ENCODE measurements at regions not wholly inside any gene's neighbourhood (a gene's known extent, or its start where the extent isn't known, plus 50 kb on each side); places are given as distances from the start of the nearest gene placed in this dataset.

DNA sequence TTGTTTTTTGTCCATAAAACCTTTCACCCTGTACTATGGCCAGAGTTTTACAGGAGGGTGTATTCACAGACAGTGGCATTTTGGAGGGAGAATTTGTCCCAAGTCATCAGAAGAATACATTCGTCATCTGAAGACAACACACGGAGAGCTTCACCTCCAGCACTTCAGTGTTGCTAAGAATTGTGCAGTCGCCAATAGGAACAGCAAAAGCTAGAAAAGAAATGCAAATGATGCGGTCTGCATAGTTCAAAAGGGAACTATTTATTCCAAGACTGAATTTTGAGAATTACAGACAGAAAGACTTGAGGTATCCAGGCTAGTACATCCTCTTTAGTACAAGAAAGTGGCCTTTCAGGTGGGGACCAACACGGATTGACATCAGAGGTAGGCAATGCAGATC lies 399.2 kb upstream of the KIF2A start:
- no peak overlapping the region for H3K4me3 ChIP-seq (ENCODE audit: low read depth, low read length)
- DNase-seq (ENCODE audit: low read depth), result no peak
- TF ChIP-seq, protein P1, sequence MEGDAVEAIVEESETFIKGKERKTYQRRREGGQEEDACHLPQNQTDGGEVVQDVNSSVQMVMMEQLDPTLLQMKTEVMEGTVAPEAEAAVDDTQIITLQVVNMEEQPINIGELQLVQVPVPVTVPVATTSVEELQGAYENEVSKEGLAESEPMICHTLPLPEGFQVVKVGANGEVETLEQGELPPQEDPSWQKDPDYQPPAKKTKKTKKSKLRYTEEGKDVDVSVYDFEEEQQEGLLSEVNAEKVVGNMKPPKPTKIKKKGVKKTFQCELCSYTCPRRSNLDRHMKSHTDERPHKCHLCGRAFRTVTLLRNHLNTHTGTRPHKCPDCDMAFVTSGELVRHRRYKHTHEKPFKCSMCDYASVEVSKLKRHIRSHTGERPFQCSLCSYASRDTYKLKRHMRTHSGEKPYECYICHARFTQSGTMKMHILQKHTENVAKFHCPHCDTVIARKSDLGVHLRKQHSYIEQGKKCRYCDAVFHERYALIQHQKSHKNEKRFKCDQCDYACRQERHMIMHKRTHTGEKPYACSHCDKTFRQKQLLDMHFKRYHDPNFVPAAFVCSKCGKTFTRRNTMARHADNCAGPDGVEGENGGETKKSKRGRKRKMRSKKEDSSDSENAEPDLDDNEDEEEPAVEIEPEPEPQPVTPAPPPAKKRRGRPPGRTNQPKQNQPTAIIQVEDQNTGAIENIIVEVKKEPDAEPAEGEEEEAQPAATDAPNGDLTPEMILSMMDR (IDR thresholded peaks at IDR 0.05; ENCODE audit: low read depth, low read length), result no peak
- no peak for TF ChIP-seq POLR2A (IDR thresholded peaks at IDR 0.05; ENCODE audit: extremely low read depth, insufficient read length)
- TF ChIP-seq, protein P2, sequence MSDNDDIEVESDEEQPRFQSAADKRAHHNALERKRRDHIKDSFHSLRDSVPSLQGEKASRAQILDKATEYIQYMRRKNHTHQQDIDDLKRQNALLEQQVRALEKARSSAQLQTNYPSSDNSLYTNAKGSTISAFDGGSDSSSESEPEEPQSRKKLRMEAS (IDR thresholded peaks at IDR 0.05; ENCODE audit: low read depth, low read length), result no peak
- TF ChIP-seq MYC (IDR thresholded peaks at IDR 0.05; ENCODE audit: low read depth, low read length), result no peak

DNA sequence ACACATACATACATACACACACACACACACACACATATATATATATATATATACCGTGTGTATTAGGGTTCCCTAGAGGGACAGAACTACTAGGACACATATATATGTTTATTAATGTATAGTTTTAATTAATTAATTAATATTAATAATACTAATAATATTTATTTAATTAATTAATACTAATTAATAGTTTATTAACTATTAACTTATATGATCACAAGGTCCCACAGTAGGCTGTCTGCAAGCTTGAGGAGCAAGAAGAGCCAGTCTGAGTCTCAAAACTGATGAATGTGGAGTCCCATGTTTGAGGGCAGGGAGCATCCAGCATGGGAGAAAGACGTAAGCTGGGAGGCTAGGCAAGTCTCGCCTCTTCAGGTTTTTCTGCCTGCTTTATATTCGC lies 398.0 kb upstream of the KIF2A start:
- no peak overlapping the region for H3K4me3 ChIP-seq (ENCODE audit: low read depth, low read length)
- no peak for DNase-seq (ENCODE audit: low read depth)
- TF ChIP-seq POLR2A (IDR thresholded peaks at IDR 0.05; ENCODE audit: extremely low read depth, insufficient read length) (no peak), MYC (IDR thresholded peaks at IDR 0.05; ENCODE audit: low read depth, low read length) (no peak)
- TF ChIP-seq, protein P2 (IDR thresholded peaks at IDR 0.05; ENCODE audit: low read depth, low read length), result no peak
- TF ChIP-seq, protein P1 (IDR thresholded peaks at IDR 0.05; ENCODE audit: low read depth, low read length), result no peak

DNA sequence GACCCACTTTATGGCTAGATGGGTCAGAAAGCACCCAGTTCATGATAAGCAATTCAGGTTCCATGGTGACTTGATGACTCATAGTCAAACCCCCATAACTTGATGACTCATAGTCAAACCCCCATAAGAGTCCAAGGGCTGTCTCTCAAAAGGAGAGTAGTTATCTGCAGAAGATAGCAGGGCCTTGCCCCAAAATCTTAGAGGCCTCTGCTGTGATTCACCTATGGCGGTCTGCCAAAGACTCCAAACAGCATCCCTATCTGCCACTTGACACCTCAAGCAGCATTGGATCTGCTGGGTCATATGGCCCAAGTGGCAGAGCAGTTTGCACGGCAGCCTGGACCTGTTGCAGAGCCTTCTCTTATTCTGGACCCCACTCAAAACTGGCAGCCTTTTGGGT lies 395.2 kb upstream of the KIF2A start:
- TF ChIP-seq, protein P1 (IDR thresholded peaks at IDR 0.05; ENCODE audit: low read depth, low read length), result no peak
- TF ChIP-seq MYC (IDR thresholded peaks at IDR 0.05; ENCODE audit: low read depth, low read length), result no peak
- TF ChIP-seq, protein P2 (IDR thresholded peaks at IDR 0.05; ENCODE audit: low read depth, low read length), result no peak
- TF ChIP-seq POLR2A (IDR thresholded peaks at IDR 0.05; ENCODE audit: extremely low read depth, insufficient read length), result no peak
- DNase-seq (ENCODE audit: low read depth), result no peak
- H3K4me3 ChIP-seq (ENCODE audit: low read depth, low read length), result no peak overlapping the region

DNA sequence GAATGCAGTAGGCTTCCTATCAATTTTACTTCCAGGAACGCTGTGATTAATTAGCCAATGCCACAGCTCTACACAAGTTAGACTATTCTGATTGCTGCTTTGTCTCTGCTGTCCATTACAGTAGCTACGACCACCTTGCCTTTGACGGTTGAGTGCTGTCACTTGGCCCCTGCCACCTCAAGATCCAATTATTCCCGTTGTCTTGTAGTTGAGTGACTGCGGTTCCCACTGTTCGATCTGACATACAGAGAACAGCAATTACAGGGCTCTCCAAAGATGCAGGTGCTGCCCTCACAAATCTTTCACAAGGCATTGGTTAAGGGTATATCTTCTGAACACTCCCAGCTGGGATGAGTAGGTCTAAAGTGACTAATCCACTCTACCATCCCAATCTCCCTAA lies 393.4 kb upstream of the KIF2A start:
- TF ChIP-seq POLR2A (IDR thresholded peaks at IDR 0.05; ENCODE audit: extremely low read depth, insufficient read length), result no peak
- TF ChIP-seq, protein P2 (IDR thresholded peaks at IDR 0.05; ENCODE audit: low read depth, low read length), result no peak
- TF ChIP-seq, protein P1 (IDR thresholded peaks at IDR 0.05; ENCODE audit: low read depth, low read length), result no peak
- no peak for TF ChIP-seq MYC (IDR thresholded peaks at IDR 0.05; ENCODE audit: low read depth, low read length)
- no peak for DNase-seq (ENCODE audit: low read depth)
- no peak overlapping the region for H3K4me3 ChIP-seq (ENCODE audit: low read depth, low read length)

DNA sequence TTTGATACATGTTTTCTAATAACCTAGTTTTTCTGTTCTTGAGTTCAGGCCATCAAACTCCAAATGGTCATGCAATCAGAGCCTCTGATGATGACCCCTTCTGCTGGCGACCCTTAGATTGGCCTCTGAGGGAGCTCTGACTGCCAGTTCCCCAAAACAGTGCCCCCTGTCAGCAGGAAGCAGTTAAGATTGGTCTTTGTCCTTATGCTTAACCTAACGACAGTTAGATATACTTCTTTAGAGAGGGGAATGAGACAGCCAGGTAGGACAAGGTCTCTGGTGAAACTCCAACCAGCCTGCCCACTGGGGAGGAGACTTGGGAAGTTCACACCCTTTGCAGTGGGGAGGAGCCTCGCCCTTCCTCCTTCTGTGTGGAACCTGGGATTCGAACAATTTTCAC lies 390.4 kb upstream of the KIF2A start:
- no peak for DNase-seq (ENCODE audit: low read depth)
- H3K4me3 ChIP-seq (ENCODE audit: low read depth, low read length), result no peak overlapping the region
- TF ChIP-seq POLR2A (IDR thresholded peaks at IDR 0.05; ENCODE audit: extremely low read depth, insufficient read length), result no peak
- no peak for TF ChIP-seq MYC (IDR thresholded peaks at IDR 0.05; ENCODE audit: low read depth, low read length)
- TF ChIP-seq, protein P1 (IDR thresholded peaks at IDR 0.05; ENCODE audit: low read depth, low read length), result no peak
- TF ChIP-seq, protein P2 (IDR thresholded peaks at IDR 0.05; ENCODE audit: low read depth, low read length), result no peak

Data from NB4 (cell line).